WERI-Rb-1 (cell line): ENCODE measurements at regions not wholly inside any gene's neighbourhood (a gene's known extent, or its start where the extent isn't known, plus 50 kb on each side); places are given as distances from the start of the nearest gene placed in this dataset.
"Not testable (repeated sequence)": the region's sequence is repeated elsewhere in the genome, so short reads cannot be mapped to it uniquely, and the experiment has no call there.

ENCODE experiments used
- DNase-seq: peaks from one replicate; pipeline ENCODE4 v3.0.0-alpha.2; 2020
- H3K27ac ChIP-seq: fragments of 250-450 bp; sonication (Bioruptor Pico); 2 replicates; pipeline ENCODE4 v1.5.1; 2020; ENCODE audit warnings: mild to moderate bottlenecking, moderate library complexity
- H3K27me3 ChIP-seq: fragments of 250-450 bp; sonication (Bioruptor Pico); 2 replicates; pipeline ENCODE4 v1.5.1; 2021; ENCODE audit warnings: mild to moderate bottlenecking, low read depth, moderate library complexity; ENCODE audit not compliant: insufficient read depth, severe bottlenecking
- H3K36me3 ChIP-seq: fragments of 250-450 bp; sonication (Bioruptor Pico); 2 replicates; pipeline ENCODE4 v1.5.1; 2020; ENCODE audit warnings: mild to moderate bottlenecking, moderate library complexity
- H3K4me3 ChIP-seq: 2 replicates; pipeline ENCODE4 v1.5.1; 2011; ENCODE audit warnings: low read depth, mild to moderate bottlenecking, control low read depth, low read length
- H3K9me3 ChIP-seq: fragments of 250-450 bp; sonication (Bioruptor Pico); 2 replicates; pipeline ENCODE4 v1.5.1; 2021; ENCODE audit warnings: mild to moderate bottlenecking, moderate library complexity; ENCODE audit not compliant: severe bottlenecking
- TF ChIP-seq, protein P1 (sequence below): IDR thresholded peaks from 2 replicates; pipeline ENCODE4 v1.5.1; 2011; ENCODE audit warnings: low read depth, mild to moderate bottlenecking, control low read depth, inconsistent platforms, low read length

DNA sequence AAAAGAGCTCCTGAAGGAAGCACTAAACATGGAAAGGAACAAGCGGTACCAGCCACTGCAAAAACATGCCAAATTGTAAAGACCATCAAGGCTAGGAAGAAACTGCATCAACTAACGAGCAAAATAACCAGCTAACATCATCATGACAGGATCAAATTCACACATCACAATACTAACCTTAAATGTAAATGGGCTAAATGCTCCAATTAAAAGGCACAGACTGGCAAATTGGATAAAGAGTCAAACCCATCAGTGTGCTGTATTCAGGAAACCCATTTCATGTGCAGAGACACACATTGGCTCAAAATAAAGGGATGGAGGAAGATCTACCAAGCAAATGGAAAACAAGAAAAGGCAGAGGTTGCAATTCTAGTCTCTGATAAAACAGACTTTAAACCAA is 69.7 kb upstream of the CCT8L2 start:
- DNase-seq = not testable (repeated sequence)

DNA sequence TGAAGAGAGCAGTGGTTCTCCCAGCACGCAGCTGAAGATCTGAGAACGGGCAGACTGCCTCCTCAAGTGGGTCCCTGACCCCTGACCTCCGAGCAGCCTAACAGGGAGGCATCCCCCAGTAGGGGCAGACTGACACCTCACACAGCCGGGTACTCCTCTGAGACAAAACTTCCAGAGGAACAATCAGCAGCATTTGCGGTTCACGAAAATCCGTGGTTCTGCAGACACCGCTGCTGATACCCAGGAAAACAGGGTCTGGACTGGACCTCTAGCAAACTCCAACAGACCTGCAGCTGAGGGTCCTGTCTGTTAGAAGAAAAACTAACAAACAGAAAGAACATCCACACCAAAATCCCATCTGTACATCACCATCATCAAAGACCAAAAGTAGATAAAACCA is 68.4 kb upstream of the CCT8L2 start:
- H3K4me3 ChIP-seq, H3K27me3 ChIP-seq, H3K36me3 ChIP-seq, H3K27ac ChIP-seq, DNase-seq, H3K9me3 ChIP-seq: not testable (repeated sequence)

More for the DNA sequence above, 69.7 kb upstream of the CCT8L2 start:
- not testable (repeated sequence) for H3K9me3 ChIP-seq, H3K36me3 ChIP-seq, H3K27ac ChIP-seq, H3K4me3 ChIP-seq, H3K27me3 ChIP-seq

DNA sequence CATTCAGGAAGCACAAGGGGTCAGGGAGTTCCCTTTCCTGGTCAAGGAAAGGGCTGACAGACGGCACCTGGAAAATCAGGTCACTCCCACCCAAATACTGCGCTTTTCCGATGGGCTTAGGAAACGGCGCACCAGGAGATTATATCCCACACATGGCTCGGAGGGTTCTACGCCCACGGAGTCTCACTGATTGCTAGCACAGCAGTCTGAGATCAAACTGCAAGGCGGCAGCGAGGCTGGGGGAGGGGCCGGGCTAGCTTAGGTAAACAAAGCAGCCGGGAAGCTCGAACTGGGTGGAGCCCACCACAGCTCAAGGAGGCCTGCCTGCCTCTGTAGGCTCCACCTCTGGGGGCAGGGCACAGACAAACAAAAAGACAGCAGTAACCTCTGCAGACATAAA is 68.0 kb upstream of the CCT8L2 start:
- not testable (repeated sequence) for H3K27me3 ChIP-seq, H3K4me3 ChIP-seq, H3K27ac ChIP-seq, H3K36me3 ChIP-seq, H3K9me3 ChIP-seq, DNase-seq

DNA sequence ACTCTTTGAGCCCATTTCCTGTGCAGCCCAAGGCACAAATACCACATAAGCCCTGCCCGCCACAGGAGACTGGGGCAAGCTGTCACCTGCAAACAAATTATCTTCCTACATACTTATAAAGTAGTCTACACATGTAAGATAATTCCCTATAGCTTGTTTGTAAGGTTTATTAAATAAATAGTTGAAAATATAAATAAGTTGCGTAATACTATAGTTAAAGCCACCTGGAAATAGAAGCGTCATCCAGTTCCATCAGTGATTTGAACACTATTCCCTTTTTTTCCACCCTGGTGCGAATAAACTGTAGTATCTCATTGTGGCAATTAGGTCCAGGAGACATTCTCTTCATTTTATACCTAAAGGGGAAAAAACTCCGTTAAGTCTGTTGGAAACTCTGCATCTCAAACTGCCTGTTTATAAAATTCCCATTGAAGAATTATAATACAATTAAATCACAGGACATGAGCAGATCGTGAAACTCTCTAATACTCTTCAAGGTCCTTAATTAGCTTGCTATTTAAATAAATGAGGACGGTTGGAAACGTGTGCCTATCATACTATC is 66.7 kb upstream of the CCT8L2 start:
- not testable (repeated sequence) for H3K27ac ChIP-seq, H3K36me3 ChIP-seq, H3K4me3 ChIP-seq, DNase-seq, H3K27me3 ChIP-seq, H3K9me3 ChIP-seq

DNA sequence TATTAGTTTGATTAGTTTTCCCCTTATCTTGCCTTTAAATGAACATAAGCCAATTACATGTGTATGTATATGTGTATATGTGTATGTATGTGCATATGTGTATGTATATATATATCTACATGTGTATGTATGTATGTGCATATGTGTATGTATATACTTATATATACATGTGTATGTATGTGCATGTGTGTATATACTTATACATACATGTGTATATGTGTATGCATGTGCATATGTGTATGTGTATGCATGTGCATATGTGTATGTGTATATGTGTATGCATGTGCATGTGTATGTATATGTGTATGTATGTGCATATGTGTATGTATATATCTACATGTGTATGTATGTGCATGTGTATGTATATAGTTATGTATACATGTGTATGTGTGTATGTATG is 65.5 kb upstream of the CCT8L2 start:
- Histone ChIP-seq H3K27ac (no peak overlapping the region), H3K27me3 (peaks cover 2% of the 10 kb centered on the region), H3K4me3 (no peak overlapping the region), H3K9me3 (no peaks in the 10 kb centered on the region), H3K36me3 (no peaks in the 10 kb centered on the region)
- TF ChIP-seq, protein P1, sequence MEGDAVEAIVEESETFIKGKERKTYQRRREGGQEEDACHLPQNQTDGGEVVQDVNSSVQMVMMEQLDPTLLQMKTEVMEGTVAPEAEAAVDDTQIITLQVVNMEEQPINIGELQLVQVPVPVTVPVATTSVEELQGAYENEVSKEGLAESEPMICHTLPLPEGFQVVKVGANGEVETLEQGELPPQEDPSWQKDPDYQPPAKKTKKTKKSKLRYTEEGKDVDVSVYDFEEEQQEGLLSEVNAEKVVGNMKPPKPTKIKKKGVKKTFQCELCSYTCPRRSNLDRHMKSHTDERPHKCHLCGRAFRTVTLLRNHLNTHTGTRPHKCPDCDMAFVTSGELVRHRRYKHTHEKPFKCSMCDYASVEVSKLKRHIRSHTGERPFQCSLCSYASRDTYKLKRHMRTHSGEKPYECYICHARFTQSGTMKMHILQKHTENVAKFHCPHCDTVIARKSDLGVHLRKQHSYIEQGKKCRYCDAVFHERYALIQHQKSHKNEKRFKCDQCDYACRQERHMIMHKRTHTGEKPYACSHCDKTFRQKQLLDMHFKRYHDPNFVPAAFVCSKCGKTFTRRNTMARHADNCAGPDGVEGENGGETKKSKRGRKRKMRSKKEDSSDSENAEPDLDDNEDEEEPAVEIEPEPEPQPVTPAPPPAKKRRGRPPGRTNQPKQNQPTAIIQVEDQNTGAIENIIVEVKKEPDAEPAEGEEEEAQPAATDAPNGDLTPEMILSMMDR = no peak
- DNase-seq = no peak

DNA sequence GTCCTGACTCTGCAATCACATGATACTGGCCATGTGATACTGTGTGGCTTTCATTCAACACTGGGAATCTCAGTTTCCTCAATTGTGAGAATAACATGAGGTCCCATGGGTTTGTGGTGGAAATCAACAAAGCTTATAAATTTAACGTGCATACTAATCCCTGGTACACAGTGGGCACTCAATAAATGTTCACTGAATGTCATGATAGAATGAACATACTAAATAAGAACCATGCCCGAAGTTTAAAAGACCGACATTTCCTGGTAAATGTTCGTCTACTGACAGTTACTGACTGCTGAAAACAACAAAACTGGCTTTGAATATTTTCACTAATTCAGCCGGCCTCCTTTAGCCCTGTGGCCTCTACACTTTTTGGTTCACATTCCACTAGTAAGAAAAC is 62.3 kb upstream of the CCT8L2 start:
- TF ChIP-seq, protein P1 = no peak
- no peaks in the 10 kb centered on the region for H3K36me3 ChIP-seq
- H3K27ac ChIP-seq = no peak overlapping the region
- no peak overlapping the region for H3K4me3 ChIP-seq
- DNase-seq = no peak
- H3K9me3 ChIP-seq = no peaks in the 10 kb centered on the region
- H3K27me3 ChIP-seq = peaks cover 2% of the 10 kb centered on the region

DNA sequence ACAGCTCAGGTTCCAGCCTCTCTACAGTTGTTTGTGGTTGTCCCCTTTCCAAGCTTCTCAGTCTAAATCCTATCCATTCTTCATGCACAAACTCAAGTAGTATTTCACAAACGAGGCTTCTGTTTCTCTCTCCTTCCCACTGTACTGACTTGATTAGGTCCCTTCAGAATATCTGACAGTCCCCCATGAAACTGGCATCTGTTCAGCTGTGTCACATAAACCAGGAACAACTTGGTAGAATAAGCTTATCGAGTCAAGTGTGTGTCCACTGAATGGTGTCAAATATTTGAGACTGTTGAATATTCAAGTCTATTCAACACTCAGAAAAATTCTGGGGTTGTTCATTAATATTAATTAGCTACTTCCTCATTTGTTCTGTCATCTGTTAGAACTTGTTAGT is 61.7 kb upstream of the CCT8L2 start:
- not testable (repeated sequence) for H3K4me3 ChIP-seq, H3K9me3 ChIP-seq, H3K27ac ChIP-seq, H3K27me3 ChIP-seq, DNase-seq, H3K36me3 ChIP-seq

DNA sequence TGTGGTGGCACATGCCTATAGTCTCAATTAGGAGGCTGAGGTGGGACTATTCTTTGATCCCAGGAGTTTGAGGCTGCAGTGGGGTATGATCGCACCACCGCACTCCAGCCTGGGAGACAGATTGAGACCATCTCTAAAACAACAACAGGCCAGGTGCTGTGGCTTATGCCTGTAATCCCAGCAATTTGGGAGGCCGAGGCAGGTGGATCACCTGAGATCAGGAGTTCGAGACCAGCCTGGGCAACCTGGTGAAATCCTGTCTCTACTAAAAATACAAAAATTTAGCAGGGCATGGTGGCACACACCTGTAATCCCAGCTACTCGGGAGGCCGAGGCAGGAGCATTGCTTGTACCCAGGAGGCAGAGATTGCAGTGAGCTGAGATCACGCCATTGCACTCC is 60.6 kb upstream of the CCT8L2 start:
- H3K9me3 ChIP-seq, H3K36me3 ChIP-seq, H3K27ac ChIP-seq, H3K4me3 ChIP-seq, H3K27me3 ChIP-seq, DNase-seq: not testable (repeated sequence)

DNA sequence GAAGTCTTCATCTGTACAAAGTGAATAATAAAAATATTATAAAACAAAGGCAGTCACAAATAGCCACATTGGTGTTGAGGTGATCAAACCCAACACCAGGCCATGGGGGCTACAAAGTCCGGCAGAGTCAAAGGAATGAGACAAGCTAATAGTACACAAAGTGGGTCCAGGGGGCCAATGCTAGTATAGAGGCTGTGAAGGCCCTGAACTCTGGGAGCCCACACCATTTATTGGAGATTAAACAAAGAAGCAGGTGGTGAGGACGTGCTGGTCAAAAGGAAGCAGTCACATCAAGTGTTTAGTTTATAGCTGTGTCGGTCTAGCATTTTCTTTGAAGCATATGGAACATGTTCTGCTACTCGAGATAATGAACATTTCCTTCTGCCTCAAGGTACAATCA is 58.6 kb upstream of the CCT8L2 start:
- no peak for DNase-seq
- Histone ChIP-seq H3K27me3 (peaks cover 2% of the 10 kb centered on the region), H3K4me3 (no peak overlapping the region), H3K27ac (no peak overlapping the region), H3K36me3 (no peaks in the 10 kb centered on the region), H3K9me3 (no peaks in the 10 kb centered on the region)
- TF ChIP-seq, protein P1 = no peak
